ENCODE measurements at regions not wholly inside any gene's neighbourhood (a gene's known extent, or its start where the extent isn't known, plus 50 kb on each side); places are given as distances from the start of the nearest gene placed in this dataset.

DNA sequence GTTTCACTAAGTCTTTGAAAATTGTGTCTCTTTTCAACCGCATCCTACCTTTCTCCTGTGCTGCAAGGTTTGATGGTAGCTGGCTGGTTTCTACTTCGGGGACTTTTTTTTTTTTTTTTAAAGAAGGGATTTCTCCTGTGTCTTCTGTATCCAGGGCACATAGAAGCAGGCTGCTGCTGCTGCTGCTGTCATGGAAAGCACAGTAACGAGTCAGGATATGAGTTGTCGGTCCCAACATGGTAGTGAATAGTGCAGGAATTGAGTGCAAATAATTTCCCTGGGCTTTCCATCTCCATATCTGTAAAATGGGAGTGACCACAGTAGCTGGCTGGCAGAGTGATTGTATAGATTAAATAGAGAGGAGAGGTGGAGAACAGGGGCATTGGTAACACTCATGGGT is 118.3 kb upstream of the NAV2 start:
- ATAC-seq = no peak
- Histone ChIP-seq H3K27ac (no peak overlapping the region), H3K27me3 (no peaks in the 10 kb centered on the region), H3K36me3 (replicated peaks in 1 of 2; ENCODE audit: insufficient read depth in 1 of 2, low read depth in 2 of 2) (no peaks in the 10 kb centered on the region), H3K4me3 (no peak overlapping the region), H3K9me3 (no peaks in the 10 kb centered on the region), H3K4me1 (no peaks in the 10 kb centered on the region)
- intact Hi-C loops (cut with DNase I) = no loop called here
- DNase-seq = no peak
- 91 to 93% methylated on average over 4 of the region's 4 CpGs for WGBS, 2 donors
- TF ChIP-seq, protein P1, sequence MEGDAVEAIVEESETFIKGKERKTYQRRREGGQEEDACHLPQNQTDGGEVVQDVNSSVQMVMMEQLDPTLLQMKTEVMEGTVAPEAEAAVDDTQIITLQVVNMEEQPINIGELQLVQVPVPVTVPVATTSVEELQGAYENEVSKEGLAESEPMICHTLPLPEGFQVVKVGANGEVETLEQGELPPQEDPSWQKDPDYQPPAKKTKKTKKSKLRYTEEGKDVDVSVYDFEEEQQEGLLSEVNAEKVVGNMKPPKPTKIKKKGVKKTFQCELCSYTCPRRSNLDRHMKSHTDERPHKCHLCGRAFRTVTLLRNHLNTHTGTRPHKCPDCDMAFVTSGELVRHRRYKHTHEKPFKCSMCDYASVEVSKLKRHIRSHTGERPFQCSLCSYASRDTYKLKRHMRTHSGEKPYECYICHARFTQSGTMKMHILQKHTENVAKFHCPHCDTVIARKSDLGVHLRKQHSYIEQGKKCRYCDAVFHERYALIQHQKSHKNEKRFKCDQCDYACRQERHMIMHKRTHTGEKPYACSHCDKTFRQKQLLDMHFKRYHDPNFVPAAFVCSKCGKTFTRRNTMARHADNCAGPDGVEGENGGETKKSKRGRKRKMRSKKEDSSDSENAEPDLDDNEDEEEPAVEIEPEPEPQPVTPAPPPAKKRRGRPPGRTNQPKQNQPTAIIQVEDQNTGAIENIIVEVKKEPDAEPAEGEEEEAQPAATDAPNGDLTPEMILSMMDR (IDR thresholded peaks at IDR 0.05) = no peak
- no peak for TF ChIP-seq POLR2A (IDR thresholded peaks at IDR 0.05)

DNA sequence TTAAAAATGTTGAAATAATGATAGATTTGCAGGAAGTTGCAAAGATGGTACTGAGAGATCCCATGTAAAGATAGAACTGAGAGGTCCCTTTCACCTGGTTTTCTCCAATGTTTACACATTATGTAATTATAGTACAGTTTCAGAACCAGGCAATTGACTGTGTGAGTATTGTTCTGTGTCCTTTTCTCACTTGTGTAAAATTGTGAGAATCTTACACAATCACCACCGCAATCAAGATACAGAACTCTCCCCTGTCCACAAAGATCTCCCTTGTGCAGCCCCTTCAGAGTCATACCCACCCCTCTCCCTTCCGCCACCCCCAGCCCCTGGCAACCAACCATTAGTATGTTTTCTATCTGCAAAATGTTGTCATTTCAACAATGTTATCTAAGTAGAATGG is 119.8 kb upstream of the NAV2 start:
- TF ChIP-seq POLR2A (IDR thresholded peaks at IDR 0.05) = no peak
- TF ChIP-seq, protein P1 (IDR thresholded peaks at IDR 0.05) = no peak
- intact Hi-C loops (cut with DNase I) = no loop called here
- H3K27ac ChIP-seq = no peak overlapping the region
- DNase-seq (no peak), ATAC-seq (no peak)
- no peaks in the 10 kb centered on the region for H3K36me3 ChIP-seq (replicated peaks in 1 of 2; ENCODE audit: insufficient read depth in 1 of 2, low read depth in 2 of 2)
- no peaks in the 10 kb centered on the region for H3K4me1 ChIP-seq
- no peaks in the 10 kb centered on the region for H3K27me3 ChIP-seq
- WGBS, 2 donors = 58 to 59% methylated on average over 2 of the region's 2 CpGs
- no peaks in the 10 kb centered on the region for H3K9me3 ChIP-seq
- no peak overlapping the region for H3K4me3 ChIP-seq

DNA sequence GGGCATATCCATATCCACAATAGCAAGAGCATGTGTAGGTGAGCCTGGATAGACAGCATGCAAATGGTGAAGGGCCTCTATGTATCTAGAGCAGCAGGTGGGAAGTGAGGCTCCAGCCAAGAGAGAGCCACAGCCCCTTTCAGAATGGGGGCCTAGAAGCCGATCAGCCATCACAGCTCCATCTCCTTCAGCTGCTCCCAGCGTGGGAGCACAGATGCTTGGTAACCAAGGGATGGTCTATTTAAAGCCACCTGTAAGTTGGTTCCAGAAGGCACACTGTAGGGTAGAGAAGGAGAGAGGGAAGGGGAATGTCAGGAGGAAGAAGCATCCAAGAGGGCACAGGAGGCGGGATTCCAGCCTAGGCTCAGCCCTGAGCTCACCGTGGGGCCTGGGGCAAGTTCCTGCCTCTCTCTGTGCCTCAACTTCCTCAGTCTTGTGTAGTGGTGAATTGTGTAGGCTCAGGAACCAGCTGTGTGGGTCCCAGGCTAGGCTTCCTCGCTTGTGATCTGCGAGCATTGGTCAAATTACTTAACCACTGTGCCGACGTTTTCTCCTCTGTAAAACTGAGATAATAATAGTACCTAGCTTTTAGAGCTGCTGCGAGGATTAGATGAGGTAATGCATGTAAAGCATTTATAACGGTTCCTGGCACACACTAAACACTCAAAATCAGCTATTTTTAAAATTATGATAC is 122.9 kb upstream of the NAV2 start:
- DNase-seq = no peak
- TF ChIP-seq, protein P1 (IDR thresholded peaks at IDR 0.05) = no peak
- no peak for TF ChIP-seq POLR2A (IDR thresholded peaks at IDR 0.05)
- intact Hi-C loops (cut with DNase I) = no loop called here
- H3K9me3 ChIP-seq = no peaks in the 10 kb centered on the region
- H3K27me3 ChIP-seq = no peaks in the 10 kb centered on the region
- WGBS, 2 donors = 86% methylated on average over 10 of the region's 10 CpGs
- ATAC-seq = no peak
- no peak overlapping the region for H3K4me3 ChIP-seq
- no peak overlapping the region for H3K27ac ChIP-seq
- H3K36me3 ChIP-seq (replicated peaks in 1 of 2; ENCODE audit: insufficient read depth in 1 of 2, low read depth in 2 of 2) = no peaks in the 10 kb centered on the region
- no peaks in the 10 kb centered on the region for H3K4me1 ChIP-seq

DNA sequence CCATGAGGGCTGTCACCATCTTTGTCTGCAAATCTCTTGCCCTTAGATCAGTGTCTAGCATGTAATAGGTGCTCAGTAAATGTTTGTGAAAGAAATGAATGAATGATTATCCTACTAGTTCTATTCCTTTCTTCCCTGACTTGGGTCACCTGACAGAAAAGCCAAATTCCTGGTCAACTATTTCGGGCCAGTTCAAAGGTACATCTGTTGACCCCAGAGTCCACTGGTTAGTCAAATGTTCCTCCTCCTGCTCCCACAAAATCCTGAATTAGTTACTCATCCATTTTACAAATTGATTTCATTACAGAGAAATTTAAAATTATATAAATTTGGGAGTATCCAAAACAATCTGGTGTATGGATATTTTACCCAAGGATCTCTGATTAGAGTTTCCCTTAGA is 124.7 kb upstream of the NAV2 start:
- H3K4me1 ChIP-seq = no peaks in the 10 kb centered on the region
- intact Hi-C loops (cut with DNase I) = no loop called here
- no peak overlapping the region for H3K4me3 ChIP-seq
- no peaks in the 10 kb centered on the region for H3K9me3 ChIP-seq
- no peaks in the 10 kb centered on the region for H3K36me3 ChIP-seq (replicated peaks in 1 of 2; ENCODE audit: insufficient read depth in 1 of 2, low read depth in 2 of 2)
- no peak for TF ChIP-seq POLR2A (IDR thresholded peaks at IDR 0.05)
- TF ChIP-seq, protein P1 (IDR thresholded peaks at IDR 0.05) = no peak
- DNase-seq (no peak), ATAC-seq (no peak)
- no peak overlapping the region for H3K27ac ChIP-seq
- no peaks in the 10 kb centered on the region for H3K27me3 ChIP-seq
- WGBS, 2 donors = 86 to 90% methylated on average over 1 of the region's 1 CpG

DNA sequence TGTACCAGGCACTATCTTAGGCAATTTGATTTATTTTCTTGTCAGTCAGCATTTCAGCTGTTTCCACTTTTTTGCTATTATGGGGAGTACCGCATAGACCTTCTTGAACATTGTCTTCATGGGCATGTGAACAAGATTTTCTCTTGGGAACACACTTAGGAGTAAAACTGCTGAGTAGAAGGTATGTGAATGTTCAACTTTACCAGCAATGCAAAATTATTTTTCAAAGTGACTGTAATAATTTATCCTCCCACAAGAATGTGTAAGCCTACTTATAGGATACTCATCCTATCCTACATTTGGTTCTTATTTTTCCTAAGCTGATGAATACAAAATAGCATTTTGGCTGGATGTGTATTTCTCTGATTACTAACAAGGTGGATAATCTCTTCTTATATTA is 132.0 kb upstream of the NAV2 start:
- intact Hi-C loops (cut with DNase I) = no loop called here
- DNase-seq (no peak), ATAC-seq (no peak)
- Histone ChIP-seq H3K9me3 (no peaks in the 10 kb centered on the region), H3K27ac (peak overlapping the region in 1 of 4 donors; percentile 6), H3K27me3 (no peaks in the 10 kb centered on the region), H3K36me3 (replicated peaks in 1 of 2; ENCODE audit: insufficient read depth in 1 of 2, low read depth in 2 of 2) (no peaks in the 10 kb centered on the region), H3K4me3 (no peak overlapping the region), H3K4me1 (peaks cover 33% of the 10 kb centered on the region)
- TF ChIP-seq, protein P1 (IDR thresholded peaks at IDR 0.05) = no peak
- TF ChIP-seq POLR2A (IDR thresholded peaks at IDR 0.05) = no peak
- WGBS, 2 donors = 95 to 100% methylated on average over 1 of the region's 1 CpG
